Central memory CD8-positive, alpha-beta T cell (primary cell): ENCODE measurements at regions not wholly inside any gene's neighbourhood (a gene's known extent, or its start where the extent isn't known, plus 50 kb on each side); places are given as distances from the start of the nearest gene placed in this dataset.
A peak's percentile ranks its signal among the peaks of the same experiment; 100 is the strongest.

ENCODE experiments used
- ATAC-seq: fragments of 150-1000 bp; cut with Tn5 transposase; replicated peaks from 2 replicates; pipeline ENCODE4 v1.10.0; 2022; ENCODE audit warnings: mild to moderate bottlenecking, moderate FRiP score, moderate number of reproducible peaks; ENCODE audit not compliant: poor library complexity, severe bottlenecking; ENCODE audit errors: extremely low read depth
- DNase-seq, 2 donors: peaks; one replicate each; pipeline ENCODE4 v3.0.0; 2021; ENCODE audit warnings: low spot score in 2 of 2
- H3K27ac Mint-ChIP-seq: one replicate; pipeline ENCODE4 v1.8.0; 2022; ENCODE audit warnings: low read depth, mild to moderate bottlenecking, moderate library complexity, mixed read lengths
- H3K27me3 Mint-ChIP-seq: one replicate; pipeline ENCODE4 v1.8.0; 2022; ENCODE audit warnings: mixed read lengths
- H3K36me3 Mint-ChIP-seq: one replicate; pipeline ENCODE4 v1.8.0; 2022; ENCODE audit warnings: mild to moderate bottlenecking, moderate library complexity, mixed read lengths; ENCODE audit not compliant: insufficient read depth
- H3K4me1 Mint-ChIP-seq: one replicate; pipeline ENCODE4 v1.8.0; 2022; ENCODE audit warnings: mixed read lengths
- H3K4me3 Mint-ChIP-seq: one replicate; pipeline ENCODE4 v1.8.0; 2022; ENCODE audit warnings: mild to moderate bottlenecking, moderate library complexity, mixed read lengths
- H3K9me3 Mint-ChIP-seq: one replicate; pipeline ENCODE4 v1.8.0; 2022; ENCODE audit warnings: mixed read lengths

DNA sequence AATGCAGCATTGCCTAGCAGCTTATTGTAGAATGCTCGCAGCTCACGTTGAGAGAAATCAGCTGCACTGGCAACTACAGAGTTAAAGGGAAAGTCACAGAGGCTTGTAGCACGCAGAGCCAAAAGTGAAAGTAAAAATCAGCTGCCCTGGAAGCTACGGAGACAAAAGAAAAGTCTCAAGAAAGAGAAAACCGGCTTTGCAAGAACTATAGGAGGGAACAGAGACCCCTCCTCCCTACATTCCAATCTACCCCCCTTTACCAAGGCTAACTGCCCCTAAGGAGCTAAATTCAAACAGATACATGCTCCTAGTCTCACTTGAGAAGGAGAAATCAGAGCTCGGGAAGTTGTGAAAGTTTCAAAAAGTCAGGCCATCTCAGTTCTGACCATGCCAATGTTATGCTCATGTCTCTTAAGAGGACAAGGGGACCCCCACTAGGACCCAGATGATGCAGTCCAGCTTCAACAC is 900.4 kb downstream of the NLGN4Y start:
- H3K27ac Mint-ChIP-seq: peak overlapping the region; percentile 50
- H3K27me3 Mint-ChIP-seq: no peaks in the 10 kb centered on the region
- H3K36me3 Mint-ChIP-seq: peaks cover 2% of the 10 kb centered on the region
- H3K4me1 Mint-ChIP-seq: peaks cover 38% of the 10 kb centered on the region
- ATAC-seq (peak; percentile 89), DNase-seq (no peak)
- H3K9me3 Mint-ChIP-seq: peaks cover 15% of the 10 kb centered on the region
- H3K4me3 Mint-ChIP-seq: peak overlapping the region; percentile 72

DNA sequence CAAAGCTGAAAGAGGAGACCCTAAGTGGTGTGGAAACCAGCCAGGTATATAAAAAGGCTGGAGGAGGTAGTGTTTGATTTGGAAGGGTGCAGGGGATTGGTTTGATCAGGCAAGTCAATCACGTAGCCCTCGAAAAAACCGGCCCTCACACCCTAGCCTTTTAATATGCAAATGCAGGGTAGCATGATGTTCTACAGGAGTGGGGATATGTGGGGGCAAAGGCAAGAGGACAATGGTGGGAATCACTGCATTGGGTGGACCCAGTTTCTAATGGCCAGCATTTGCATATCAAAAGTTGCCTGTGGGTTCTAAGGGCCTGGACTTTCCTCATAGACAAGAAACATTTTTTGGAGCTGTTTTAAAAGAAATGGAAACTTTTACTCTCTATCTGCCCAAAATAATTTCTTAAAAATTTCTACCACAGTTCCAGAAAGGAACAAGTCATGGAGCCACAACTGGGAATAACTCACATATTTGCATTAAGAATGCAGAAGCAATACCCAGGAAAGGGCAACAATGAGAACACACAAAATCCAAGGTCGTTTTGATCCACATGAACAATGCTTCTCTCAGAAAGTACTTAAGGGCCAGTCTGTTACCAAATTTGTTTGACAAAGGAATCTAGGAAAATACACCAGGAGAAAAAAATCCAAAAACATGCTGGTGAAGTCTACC is 915.8 kb downstream of the NLGN4Y start:
- H3K27ac Mint-ChIP-seq: peak overlapping the region; percentile 85
- H3K4me1 Mint-ChIP-seq: peaks cover 17% of the 10 kb centered on the region
- no peak overlapping the region for H3K4me3 Mint-ChIP-seq
- H3K9me3 Mint-ChIP-seq: no peaks in the 10 kb centered on the region
- H3K36me3 Mint-ChIP-seq: no peaks in the 10 kb centered on the region
- ATAC-seq (no peak), DNase-seq (no peak)
- no peaks in the 10 kb centered on the region for H3K27me3 Mint-ChIP-seq

DNA sequence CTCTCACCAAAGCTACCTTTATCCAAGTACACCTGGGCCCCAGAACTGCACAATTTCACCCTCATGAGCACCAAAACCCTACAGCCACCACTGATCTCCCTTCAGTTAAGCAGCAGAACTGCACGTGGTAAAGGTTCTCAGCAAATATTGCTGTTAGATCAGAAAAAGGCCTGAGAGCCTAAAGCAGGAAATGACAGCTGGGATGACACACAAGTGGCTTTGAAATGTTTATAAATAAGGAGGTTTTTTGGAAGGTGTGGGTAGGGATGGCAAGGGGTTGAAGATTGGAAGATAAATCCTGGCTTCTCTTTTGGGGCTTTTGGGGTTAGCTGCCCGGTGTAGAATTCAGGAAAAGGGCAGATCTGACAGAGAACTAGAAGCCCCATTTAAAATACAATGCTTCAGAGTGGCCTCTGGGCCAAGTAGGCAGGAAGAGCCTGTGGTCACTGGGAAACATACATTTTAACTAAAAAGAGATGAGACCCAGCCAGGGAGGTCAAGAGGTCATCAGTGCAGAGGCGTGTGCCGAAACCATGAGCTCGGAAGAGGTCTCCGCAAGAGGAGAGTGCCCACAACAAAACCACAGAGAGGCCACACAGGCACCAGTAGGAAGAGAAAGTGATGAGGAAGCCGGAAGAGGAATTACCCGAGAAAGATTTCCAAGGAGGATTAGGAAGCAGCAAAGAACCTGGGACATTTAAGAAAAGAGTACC is 916.5 kb downstream of the NLGN4Y start:
- DNase-seq (no peak), ATAC-seq (peak; percentile 43)
- H3K4me3 Mint-ChIP-seq: no peak overlapping the region

DNA sequence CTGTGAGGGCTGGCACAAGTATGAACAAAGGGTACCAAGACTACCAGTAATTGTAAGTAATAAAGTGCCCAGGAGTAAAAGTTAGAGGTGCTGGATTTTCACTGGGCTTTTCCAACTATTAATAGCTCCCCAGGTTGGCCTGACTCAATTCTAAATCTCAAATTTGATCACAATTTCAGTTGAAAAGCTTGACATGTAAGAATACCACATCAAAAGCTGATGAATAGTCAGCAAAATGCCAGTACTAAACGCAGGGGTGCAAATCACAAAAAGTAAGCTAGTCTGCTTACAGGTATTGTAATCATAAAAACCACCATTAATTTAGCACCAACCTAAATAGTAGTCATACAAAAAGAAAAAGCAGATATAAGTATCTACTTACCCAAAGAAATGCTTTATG is 917.5 kb downstream of the NLGN4Y start:
- H3K4me1 Mint-ChIP-seq: peaks cover 17% of the 10 kb centered on the region
- H3K27ac Mint-ChIP-seq: no peak overlapping the region
- no peak overlapping the region for H3K4me3 Mint-ChIP-seq
- H3K9me3 Mint-ChIP-seq: no peaks in the 10 kb centered on the region
- ATAC-seq (no peak), DNase-seq (no peak)
- H3K27me3 Mint-ChIP-seq: no peaks in the 10 kb centered on the region
- H3K36me3 Mint-ChIP-seq: no peaks in the 10 kb centered on the region

More for the DNA sequence above, 916.5 kb downstream of the NLGN4Y start:
- Mint-ChIP-seq H3K27ac (peak overlapping the region; percentile 85), H3K36me3 (no peaks in the 10 kb centered on the region), H3K9me3 (no peaks in the 10 kb centered on the region), H3K27me3 (no peaks in the 10 kb centered on the region), H3K4me1 (peaks cover 17% of the 10 kb centered on the region)

DNA sequence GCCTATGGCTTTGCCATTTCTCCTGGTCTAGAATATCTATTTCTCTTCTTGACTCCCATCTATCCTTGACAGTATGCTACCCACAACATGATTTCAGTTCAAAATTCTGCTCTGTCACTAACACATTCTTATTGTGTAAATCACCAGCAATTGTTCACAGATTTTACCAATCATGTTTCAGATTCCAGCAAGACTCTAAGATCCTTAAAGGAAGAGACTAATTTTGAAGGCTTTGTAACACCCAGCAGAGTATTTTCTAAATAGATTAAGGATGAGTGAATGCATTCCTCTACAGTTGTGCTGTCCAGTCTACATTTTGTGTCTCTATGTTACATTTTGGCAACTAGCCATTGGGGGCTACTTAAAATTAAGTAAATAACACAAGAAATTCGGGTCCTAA is 921.5 kb downstream of the NLGN4Y start:
- Mint-ChIP-seq H3K4me1 (peaks cover 11% of the 10 kb centered on the region), H3K27ac (no peak overlapping the region), H3K36me3 (no peaks in the 10 kb centered on the region), H3K9me3 (no peaks in the 10 kb centered on the region), H3K4me3 (no peak overlapping the region), H3K27me3 (no peaks in the 10 kb centered on the region)
- ATAC-seq: no peak
- no peak for DNase-seq

DNA sequence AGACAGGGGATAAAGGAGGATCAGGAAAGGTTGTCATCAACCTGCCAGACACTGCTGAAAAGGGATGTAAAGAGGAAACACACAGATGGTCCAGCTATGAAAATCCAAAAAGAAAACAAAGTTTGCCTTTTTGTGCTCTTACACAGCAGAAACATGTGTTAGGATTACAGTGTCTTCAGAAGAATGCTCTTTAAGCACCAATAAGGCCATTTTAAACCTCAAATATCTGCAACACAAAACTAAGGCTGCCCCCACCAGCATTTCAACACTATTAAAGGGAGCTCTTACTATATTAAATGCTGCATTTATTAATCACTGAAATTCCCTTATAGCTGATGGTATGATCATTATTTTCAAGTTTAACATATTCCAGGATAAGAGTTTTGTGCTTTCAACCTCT is 922.5 kb downstream of the NLGN4Y start:
- Mint-ChIP-seq H3K27ac (no peak overlapping the region), H3K9me3 (no peaks in the 10 kb centered on the region)

DNA sequence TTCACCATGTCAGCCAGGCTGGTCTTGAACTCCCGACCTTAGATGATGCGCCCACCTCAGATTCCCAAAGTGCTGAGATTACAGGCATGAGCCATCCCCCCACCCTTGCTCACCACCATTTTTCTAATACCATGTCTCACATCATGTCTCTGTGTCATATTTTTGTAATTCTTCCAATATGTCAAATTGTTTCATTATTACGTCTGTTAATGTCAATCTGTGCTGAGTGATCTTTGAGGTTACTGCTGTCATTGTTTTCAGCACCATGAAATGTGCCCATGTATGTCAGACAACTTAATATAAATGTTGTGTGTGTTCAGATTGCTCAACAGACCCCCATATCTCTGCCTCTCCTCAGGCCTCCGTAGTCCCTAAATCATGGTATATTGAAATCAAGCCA is 923.6 kb downstream of the NLGN4Y start:
- H3K9me3 Mint-ChIP-seq: no peaks in the 10 kb centered on the region
- H3K36me3 Mint-ChIP-seq: no peaks in the 10 kb centered on the region
- H3K27ac Mint-ChIP-seq: no peak overlapping the region
- DNase-seq (no peak), ATAC-seq (no peak)
- H3K4me3 Mint-ChIP-seq: no peak overlapping the region
- H3K27me3 Mint-ChIP-seq: no peaks in the 10 kb centered on the region
- no peaks in the 10 kb centered on the region for H3K4me1 Mint-ChIP-seq

More for the DNA sequence above, 922.5 kb downstream of the NLGN4Y start:
- Mint-ChIP-seq H3K4me1 (peaks cover 3% of the 10 kb centered on the region), H3K36me3 (no peaks in the 10 kb centered on the region), H3K27me3 (no peaks in the 10 kb centered on the region), H3K4me3 (no peak overlapping the region)
- no peak for ATAC-seq
- no peak for DNase-seq

DNA sequence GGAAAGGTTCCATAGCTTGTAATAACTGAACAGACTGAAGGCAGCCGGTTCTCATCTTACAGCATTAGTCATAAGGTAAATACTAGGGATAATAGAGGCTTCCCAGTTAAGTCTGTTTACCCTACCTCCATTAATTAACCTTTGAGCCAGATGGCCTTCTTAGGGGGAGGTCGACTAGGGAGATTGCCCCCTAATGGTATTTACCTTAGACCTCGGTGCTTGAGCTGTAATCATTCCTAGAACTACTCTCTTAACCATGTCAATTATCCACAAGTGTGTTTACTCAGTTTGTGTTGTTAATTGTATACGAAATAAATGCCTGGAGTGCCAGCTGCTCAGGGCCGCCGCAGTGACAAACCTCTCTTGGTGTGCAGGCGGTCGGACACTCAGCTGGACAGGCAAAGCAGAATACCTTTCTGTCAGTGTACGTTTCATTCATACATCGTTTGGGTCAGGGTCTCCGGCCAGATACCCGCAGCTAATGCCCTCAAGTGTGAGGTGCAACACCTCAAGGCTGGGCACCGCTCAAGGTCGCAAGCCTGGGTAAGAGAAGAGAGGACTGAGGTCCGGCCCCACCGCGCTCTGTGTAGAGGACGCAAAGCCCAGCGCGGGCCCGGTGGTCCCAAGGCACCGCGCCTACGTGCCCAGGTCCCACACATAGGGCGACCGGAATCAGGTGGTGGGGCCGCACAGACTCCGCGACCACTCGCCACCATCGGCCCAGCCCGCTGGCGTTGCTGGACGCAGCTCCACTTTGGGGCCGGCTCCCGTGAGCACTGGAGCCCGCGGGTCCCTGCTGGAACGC is 931.0 kb downstream of the NLGN4Y start:
- Mint-ChIP-seq H3K9me3 (no peaks in the 10 kb centered on the region), H3K36me3 (peaks cover 11% of the 10 kb centered on the region), H3K4me1 (peaks cover 8% of the 10 kb centered on the region), H3K27ac (peak overlapping the region; percentile 94), H3K4me3 (peak overlapping the region; percentile 78), H3K27me3 (no peaks in the 10 kb centered on the region)
- DNase-seq: no peak
- ATAC-seq: no peak

DNA sequence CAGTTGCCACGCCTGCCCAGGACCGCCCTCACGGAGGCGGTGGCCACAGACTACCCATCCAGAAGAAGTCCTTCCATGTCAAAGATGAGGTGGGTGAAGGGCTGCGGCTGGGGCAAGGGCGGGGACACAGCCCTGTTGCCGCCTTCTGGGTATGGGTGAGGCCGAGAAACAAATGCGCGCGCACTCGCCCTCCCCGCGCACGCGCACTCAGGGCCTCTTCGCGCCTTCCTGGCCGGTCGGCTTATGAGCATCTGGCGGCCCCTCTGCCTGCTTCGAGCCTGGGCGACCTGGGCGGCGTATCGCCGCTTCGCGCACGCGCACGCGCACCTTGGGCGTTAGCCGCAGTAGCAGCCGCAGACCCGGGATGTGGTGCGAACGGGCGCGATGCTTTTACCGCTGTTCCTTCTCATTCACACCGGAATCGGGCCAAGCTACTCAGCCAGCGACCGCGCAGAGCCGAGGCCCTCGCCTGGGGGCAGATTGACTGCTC is 931.7 kb downstream of the NLGN4Y start:
- peaks cover 8% of the 10 kb centered on the region for H3K4me1 Mint-ChIP-seq
- peak; percentile 39 to 87 for DNase-seq
- ATAC-seq: peak; percentile 86
- peaks cover 11% of the 10 kb centered on the region for H3K36me3 Mint-ChIP-seq
- H3K4me3 Mint-ChIP-seq: peak overlapping the region; percentile 78
- H3K27ac Mint-ChIP-seq: peak overlapping the region; percentile 94
- H3K27me3 Mint-ChIP-seq: no peaks in the 10 kb centered on the region
- no peaks in the 10 kb centered on the region for H3K9me3 Mint-ChIP-seq

DNA sequence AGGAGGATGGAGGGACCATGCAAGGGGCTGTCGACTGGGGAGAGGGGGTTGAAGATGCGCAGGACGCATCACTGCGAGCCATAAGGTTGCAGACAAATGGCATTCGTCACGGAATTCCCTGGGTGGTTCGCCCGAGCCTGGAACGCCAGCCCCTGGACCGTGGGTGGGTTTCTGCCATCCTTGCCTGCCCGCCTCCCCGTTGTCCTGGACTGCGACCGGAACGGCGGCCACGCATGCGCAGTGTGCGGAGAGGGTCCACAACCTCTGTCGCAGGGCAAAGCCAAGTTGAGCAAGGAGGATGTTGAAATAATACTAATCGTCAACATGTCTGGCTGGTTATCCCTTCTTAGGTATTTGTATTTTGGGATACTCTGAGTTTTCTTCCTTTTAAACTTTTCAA is 932.2 kb downstream of the NLGN4Y start:
- Mint-ChIP-seq H3K4me3 (peak overlapping the region; percentile 78), H3K9me3 (no peaks in the 10 kb centered on the region), H3K4me1 (peaks cover 8% of the 10 kb centered on the region), H3K36me3 (peaks cover 11% of the 10 kb centered on the region), H3K27ac (peak overlapping the region; percentile 94), H3K27me3 (no peaks in the 10 kb centered on the region)
- DNase-seq (no peak), ATAC-seq (no peak)

DNA sequence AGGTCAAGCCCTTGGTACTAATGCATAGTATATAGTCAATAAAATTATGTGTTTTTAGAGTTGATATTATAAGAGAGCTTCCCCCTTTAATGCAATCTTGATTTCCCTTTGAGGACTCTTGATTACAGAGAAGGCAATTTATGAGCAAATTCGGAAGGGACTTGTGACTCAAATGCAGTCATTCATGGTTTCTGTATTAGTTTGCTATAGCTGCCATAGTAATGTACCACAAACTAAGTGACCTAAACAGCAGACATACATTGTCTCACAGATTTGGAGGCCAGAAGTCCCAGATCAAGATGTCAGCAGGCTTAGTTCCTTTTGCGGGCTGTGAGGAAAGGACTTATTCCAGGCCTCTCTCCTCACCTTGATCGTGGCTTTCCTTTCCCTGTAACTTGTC is 933.4 kb downstream of the NLGN4Y start:
- Mint-ChIP-seq H3K27me3 (no peaks in the 10 kb centered on the region), H3K9me3 (no peaks in the 10 kb centered on the region), H3K36me3 (peaks cover 11% of the 10 kb centered on the region), H3K27ac (no peak overlapping the region), H3K4me1 (peaks cover 8% of the 10 kb centered on the region), H3K4me3 (no peak overlapping the region)
- DNase-seq (no peak), ATAC-seq (no peak)

DNA sequence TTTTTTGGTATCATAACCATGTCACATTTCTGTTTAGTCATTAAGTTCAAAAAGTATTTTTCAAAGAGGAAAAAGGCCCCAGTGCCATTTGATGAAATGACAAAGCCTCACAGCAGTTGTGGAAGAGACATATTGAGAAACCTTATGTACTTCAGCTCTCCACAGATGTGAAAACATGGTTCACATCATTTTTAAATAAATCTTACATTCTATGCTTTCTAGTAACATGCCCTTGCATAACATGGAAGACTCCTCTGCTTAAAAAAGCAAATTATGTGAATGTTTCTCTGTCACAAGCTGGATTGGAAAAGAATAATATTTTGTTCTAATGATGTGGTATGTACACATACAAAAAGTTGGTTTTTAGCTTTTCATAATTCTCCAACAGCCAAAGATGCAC is 934.1 kb downstream of the NLGN4Y start:
- H3K9me3 Mint-ChIP-seq: no peaks in the 10 kb centered on the region
- peaks cover 11% of the 10 kb centered on the region for H3K36me3 Mint-ChIP-seq
- H3K4me3 Mint-ChIP-seq: no peak overlapping the region
- no peaks in the 10 kb centered on the region for H3K27me3 Mint-ChIP-seq
- DNase-seq (no peak), ATAC-seq (no peak)
- no peak overlapping the region for H3K27ac Mint-ChIP-seq
- H3K4me1 Mint-ChIP-seq: peaks cover 8% of the 10 kb centered on the region
